Neuron (in vitro differentiated cells): ENCODE measurements at regions not wholly inside any gene's neighbourhood (a gene's known extent, or its start where the extent isn't known, plus 50 kb on each side); places are given as distances from the start of the nearest gene placed in this dataset.

Experiments used
- H2AFZ ChIP-seq: one replicate; pipeline ENCODE4 v1.6.1; 2013; ENCODE audit warnings: low read depth, mild to moderate bottlenecking, inconsistent platforms, low read length, moderate library complexity
- H3K27me3 ChIP-seq: one replicate; pipeline ENCODE4 v1.6.1; 2013; ENCODE audit warnings: low read length; ENCODE audit not compliant: insufficient read depth
- H3K36me3 ChIP-seq: one replicate; pipeline ENCODE4 v1.6.1; 2013; ENCODE audit warnings: low read length; ENCODE audit not compliant: insufficient read depth
- H3K4me1 ChIP-seq: one replicate; pipeline ENCODE4 v1.6.1; 2013; ENCODE audit warnings: low read length; ENCODE audit not compliant: insufficient read depth
- H3K4me3 ChIP-seq: 2 replicates; pipeline ENCODE4 v1.5.1; 2013; ENCODE audit warnings: mild to moderate bottlenecking, low read length, moderate library complexity
- H3K9me3 ChIP-seq: one replicate; pipeline ENCODE4 v1.6.1; 2013; ENCODE audit warnings: low read length

DNA sequence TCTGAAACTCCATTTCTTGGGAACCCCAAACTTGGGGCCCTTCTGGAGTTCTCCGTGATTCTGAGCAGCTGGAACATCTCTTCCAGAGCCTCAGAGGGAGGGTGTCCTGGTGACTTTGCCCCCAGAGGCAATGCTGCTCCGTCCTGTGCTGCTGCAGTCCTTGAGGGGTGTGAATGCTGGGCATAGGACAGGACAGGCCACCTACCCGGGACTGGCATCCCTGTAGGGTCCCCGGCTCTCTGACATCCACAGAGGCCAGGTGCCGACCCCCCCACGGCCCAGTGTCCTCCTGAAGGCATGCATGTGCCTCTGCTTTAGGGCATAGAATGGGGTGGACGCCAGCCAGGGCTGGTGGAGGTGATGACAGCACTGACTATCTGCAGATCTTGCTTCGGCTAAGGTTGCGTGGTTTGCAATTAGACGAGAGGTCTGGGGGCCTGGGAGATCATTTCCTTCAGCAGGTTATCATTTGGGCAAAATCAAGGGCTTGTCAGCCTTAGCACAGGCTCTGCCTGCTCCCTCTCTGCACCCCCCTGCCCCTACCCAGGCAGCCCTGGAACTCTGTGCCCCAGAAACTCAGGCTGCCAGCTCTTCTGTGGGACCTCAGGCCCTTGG, 136.9 kb upstream of the GPR26 start:
- Histone ChIP-seq H3K27me3 (no peaks in the 10 kb centered on the region), H2AFZ (no peak overlapping the region), H3K36me3 (no peaks in the 10 kb centered on the region), H3K4me3 (no peak overlapping the region), H3K4me1 (no peaks in the 10 kb centered on the region), H3K9me3 (no peaks in the 10 kb centered on the region)

DNA sequence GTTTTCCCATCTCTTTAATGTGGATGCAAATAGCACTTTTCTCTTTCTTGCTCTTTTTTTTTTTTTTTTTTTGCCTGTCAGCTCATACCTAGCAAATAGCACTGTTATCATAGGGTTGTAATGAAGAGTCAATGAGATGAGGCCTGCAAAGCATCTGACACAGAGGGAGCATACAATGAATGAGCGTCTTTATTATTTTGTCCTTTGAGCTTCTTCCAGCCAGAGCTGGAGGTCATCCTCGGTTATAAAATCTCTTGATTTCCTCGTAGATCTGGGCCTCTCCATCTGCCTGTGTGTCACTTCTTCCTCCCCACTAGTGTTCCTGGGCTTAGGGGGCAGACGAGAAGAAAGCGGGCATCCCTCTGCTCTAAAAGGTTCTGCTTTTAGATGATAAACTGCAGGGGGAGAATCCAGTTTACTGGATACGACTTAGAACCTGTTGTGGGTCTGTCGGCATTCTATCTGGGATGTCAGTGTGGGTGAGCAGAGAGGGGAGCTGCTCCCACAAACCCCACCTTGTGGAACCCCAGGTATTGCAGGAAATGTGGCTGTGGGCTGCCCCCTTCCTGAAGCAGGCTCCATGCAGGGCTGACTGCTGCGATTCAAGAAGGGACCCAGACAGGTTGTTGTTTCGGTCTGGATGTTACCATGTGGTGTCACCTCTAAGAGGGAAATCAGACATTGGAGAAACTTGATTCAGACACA, 135.8 kb upstream of the GPR26 start:
- H3K36me3 ChIP-seq = no peaks in the 10 kb centered on the region
- no peaks in the 10 kb centered on the region for H3K9me3 ChIP-seq
- no peak overlapping the region for H3K4me3 ChIP-seq
- no peaks in the 10 kb centered on the region for H3K4me1 ChIP-seq
- no peak overlapping the region for H2AFZ ChIP-seq
- no peaks in the 10 kb centered on the region for H3K27me3 ChIP-seq

GRCh38 chr10:123535386-123535785, 130.8 kb upstream of the GPR26 start:
- H2AFZ ChIP-seq = no peak overlapping the region
- H3K36me3 ChIP-seq = no peaks in the 10 kb centered on the region
- H3K4me3 ChIP-seq = no peak overlapping the region
- no peaks in the 10 kb centered on the region for H3K4me1 ChIP-seq
- H3K9me3 ChIP-seq = no peaks in the 10 kb centered on the region
- no peaks in the 10 kb centered on the region for H3K27me3 ChIP-seq

- Histone ChIP-seq H3K36me3 (no peaks in the 10 kb centered on the region), H2AFZ (no peak overlapping the region), H3K4me1 (no peaks in the 10 kb centered on the region), H3K4me3 (no peak overlapping the region), H3K27me3 (no peaks in the 10 kb centered on the region), H3K9me3 (no peaks in the 10 kb centered on the region)
These were observed 129.8 kb upstream of the GPR26 start for GRCh38 chr10:123536176-123536845.

- H3K27me3 ChIP-seq = no peaks in the 10 kb centered on the region
- no peaks in the 10 kb centered on the region for H3K9me3 ChIP-seq
- no peaks in the 10 kb centered on the region for H3K36me3 ChIP-seq
- H3K4me1 ChIP-seq = no peaks in the 10 kb centered on the region
- H2AFZ ChIP-seq = no peak overlapping the region
- no peak overlapping the region for H3K4me3 ChIP-seq
These were observed 128.8 kb upstream of the GPR26 start for GRCh38 chr10:123537188-123537961.

- Histone ChIP-seq H3K27me3 (no peaks in the 10 kb centered on the region), H3K36me3 (no peaks in the 10 kb centered on the region), H3K9me3 (no peaks in the 10 kb centered on the region), H3K4me3 (no peak overlapping the region), H3K4me1 (no peaks in the 10 kb centered on the region), H2AFZ (no peak overlapping the region)
These were observed 127.5 kb upstream of the GPR26 start for GRCh38 chr10:123538401-123539320.

DNA sequence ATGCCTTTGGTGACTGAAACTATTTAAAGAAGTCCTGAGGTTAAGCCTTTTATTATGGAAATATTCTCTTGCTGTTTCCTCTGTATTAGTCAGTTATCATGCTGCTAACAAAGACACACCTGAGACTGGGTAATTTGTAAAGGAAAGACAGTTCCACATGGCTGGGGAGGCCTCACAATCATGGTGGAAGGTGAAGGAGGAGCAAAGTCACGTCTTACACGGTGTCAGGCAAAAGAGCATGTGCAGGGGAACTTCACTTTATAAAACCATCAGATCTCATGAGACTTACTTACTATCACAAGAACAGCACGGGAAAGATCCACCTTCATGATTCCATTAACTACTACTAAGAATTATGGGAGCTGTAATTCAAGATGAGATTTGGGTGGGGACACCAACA, 121.2 kb upstream of the GPR26 start:
- H2AFZ ChIP-seq = no peak overlapping the region
- no peaks in the 10 kb centered on the region for H3K27me3 ChIP-seq
- no peak overlapping the region for H3K4me3 ChIP-seq
- no peaks in the 10 kb centered on the region for H3K36me3 ChIP-seq
- H3K4me1 ChIP-seq = no peaks in the 10 kb centered on the region
- no peaks in the 10 kb centered on the region for H3K9me3 ChIP-seq

- H3K27me3 ChIP-seq = no peaks in the 10 kb centered on the region
- no peak overlapping the region for H3K4me3 ChIP-seq
- no peaks in the 10 kb centered on the region for H3K4me1 ChIP-seq
- no peaks in the 10 kb centered on the region for H3K9me3 ChIP-seq
- no peak overlapping the region for H2AFZ ChIP-seq
- H3K36me3 ChIP-seq = no peaks in the 10 kb centered on the region
These were observed 117.4 kb upstream of the GPR26 start for GRCh38 chr10:123548770-123549169.

DNA sequence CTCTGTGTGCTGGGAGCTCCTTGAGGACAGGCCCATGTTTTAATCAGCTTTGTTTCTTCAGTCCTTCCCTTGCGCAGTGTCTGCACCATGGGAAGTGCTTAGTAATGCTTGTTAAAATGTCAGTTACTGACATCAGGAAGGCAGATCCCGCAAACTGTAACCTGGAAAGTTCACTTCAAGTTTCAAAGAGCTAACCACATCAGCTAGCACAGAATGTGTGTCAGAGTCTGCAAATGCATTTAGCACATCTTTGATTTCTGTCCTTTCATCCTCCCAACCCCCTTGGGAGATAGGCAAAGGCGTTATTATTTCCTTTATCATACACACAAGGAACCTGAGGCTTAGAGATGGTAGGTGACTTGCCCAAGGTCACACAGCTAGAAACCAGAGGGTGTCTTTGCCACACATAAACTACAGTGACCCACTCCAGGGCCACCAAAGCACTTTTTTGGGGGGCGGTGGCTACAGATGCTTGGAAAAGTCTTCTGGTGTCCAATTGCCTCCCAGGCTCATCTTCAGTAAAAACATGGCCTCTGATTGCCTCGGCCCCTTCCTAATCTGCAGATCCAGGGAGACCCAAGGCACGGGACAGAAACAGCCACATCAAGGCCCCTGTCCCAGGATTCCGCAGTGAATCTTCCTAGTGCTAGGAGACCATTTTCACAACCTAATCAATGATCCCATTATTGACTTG, 116.2 kb upstream of the GPR26 start:
- Histone ChIP-seq H3K4me3 (no peak overlapping the region), H2AFZ (no peak overlapping the region), H3K36me3 (no peaks in the 10 kb centered on the region), H3K9me3 (no peaks in the 10 kb centered on the region), H3K4me1 (no peaks in the 10 kb centered on the region), H3K27me3 (no peaks in the 10 kb centered on the region)

- Histone ChIP-seq H3K27me3 (no peaks in the 10 kb centered on the region), H2AFZ (no peak overlapping the region), H3K4me3 (no peak overlapping the region), H3K4me1 (no peaks in the 10 kb centered on the region), H3K9me3 (no peaks in the 10 kb centered on the region), H3K36me3 (no peaks in the 10 kb centered on the region)
These were observed 115.5 kb upstream of the GPR26 start for GRCh38 chr10:123550675-123551096.

DNA sequence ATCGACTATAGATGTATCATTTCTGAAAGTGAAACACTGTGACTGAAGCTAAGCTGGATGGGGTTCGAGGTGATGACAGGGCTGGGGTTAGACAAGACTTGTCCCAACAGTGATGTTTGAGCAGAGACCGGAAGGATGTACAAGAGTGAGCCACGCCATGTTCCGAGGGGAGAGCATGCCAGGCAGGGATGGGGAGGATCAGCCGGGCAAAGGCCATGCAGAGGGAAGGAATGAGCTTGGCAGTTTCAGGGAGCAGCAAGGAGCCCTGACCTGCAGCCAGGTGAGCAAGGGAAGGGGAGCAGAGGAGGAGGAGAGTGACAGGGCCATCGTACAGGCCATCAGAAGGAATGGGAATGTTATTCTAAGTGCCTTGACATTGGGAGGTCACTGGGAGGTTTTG, 114.9 kb upstream of the GPR26 start:
- no peaks in the 10 kb centered on the region for H3K4me1 ChIP-seq
- no peaks in the 10 kb centered on the region for H3K36me3 ChIP-seq
- no peak overlapping the region for H2AFZ ChIP-seq
- H3K9me3 ChIP-seq = no peaks in the 10 kb centered on the region
- no peaks in the 10 kb centered on the region for H3K27me3 ChIP-seq
- no peak overlapping the region for H3K4me3 ChIP-seq
